HG03025 (cell line): ENCODE measurements at regions not wholly inside any gene's neighbourhood (a gene's known extent, or its start where the extent isn't known, plus 50 kb on each side); places are given as distances from the start of the nearest gene placed in this dataset.
"Not testable (repeated sequence)": the region's sequence is repeated elsewhere in the genome, so short reads cannot be mapped to it uniquely, and the experiment has no call there.

Source experiments
- ATAC-seq: cut with Tn5 transposase; IDR thresholded peaks from one replicate; pipeline ENCODE4 v1.9.1; 2021; ENCODE audit warnings: mild to moderate bottlenecking, moderate library complexity; ENCODE audit not compliant: unreplicated experiment, low FRiP score

- no peak for ATAC-seq
These were observed 311.9 kb downstream of the DAD1 start for GRCh38 chr14:22276913-22277816.

GRCh38 chr14:22271838-22272799 is 316.9 kb downstream of the DAD1 start:
- ATAC-seq: no peak

GRCh38 chr14:22268875-22269274 is 320.1 kb downstream of the DAD1 start:
- ATAC-seq: no peak

- no peak for ATAC-seq
These were observed 322.3 kb downstream of the DAD1 start for GRCh38 chr14:22266683-22267082.

GRCh38 chr14:22266142-22266442 is 322.9 kb downstream of the DAD1 start:
- ATAC-seq: no peak

GRCh38 chr14:22265319-22266141 is 323.5 kb downstream of the DAD1 start:
- ATAC-seq: no peak

GRCh38 chr14:22264759-22265158 is 324.3 kb downstream of the DAD1 start:
- no peak for ATAC-seq

- no peak for ATAC-seq
These were observed 325.1 kb downstream of the DAD1 start for GRCh38 chr14:22263961-22264360.

- ATAC-seq: no peak
These were observed 326.1 kb downstream of the DAD1 start for GRCh38 chr14:22262881-22263280.

GRCh38 chr14:22255017-22255950 is 333.7 kb downstream of the DAD1 start:
- ATAC-seq: no peak

- ATAC-seq: no peak
These were observed 336.3 kb downstream of the DAD1 start for GRCh38 chr14:22252686-22253085.

- no peak for ATAC-seq
These were observed 337.9 kb downstream of the DAD1 start for GRCh38 chr14:22251090-22251489.

- no peak for ATAC-seq
These were observed 339.3 kb downstream of the DAD1 start for GRCh38 chr14:22249770-22250169.

- ATAC-seq: no peak
These were observed 344.9 kb downstream of the DAD1 start for GRCh38 chr14:22243971-22244581.

GRCh38 chr14:22238320-22238719 is 350.7 kb downstream of the DAD1 start:
- ATAC-seq: not testable (repeated sequence)

GRCh38 chr14:22233377-22233776 is 355.6 kb downstream of the DAD1 start:
- no peak for ATAC-seq

- no peak for ATAC-seq
These were observed 356.1 kb downstream of the DAD1 start for GRCh38 chr14:22232933-22233332.

GRCh38 chr14:22232486-22232885 is 356.5 kb downstream of the DAD1 start:
- no peak for ATAC-seq

- ATAC-seq: no peak
These were observed 358.0 kb downstream of the DAD1 start for GRCh38 chr14:22231018-22231417.
